ENCODE measurements at regions not wholly inside any gene's neighbourhood (a gene's known extent, or its start where the extent isn't known, plus 50 kb on each side); places are given as distances from the start of the nearest gene placed in this dataset.

DNA sequence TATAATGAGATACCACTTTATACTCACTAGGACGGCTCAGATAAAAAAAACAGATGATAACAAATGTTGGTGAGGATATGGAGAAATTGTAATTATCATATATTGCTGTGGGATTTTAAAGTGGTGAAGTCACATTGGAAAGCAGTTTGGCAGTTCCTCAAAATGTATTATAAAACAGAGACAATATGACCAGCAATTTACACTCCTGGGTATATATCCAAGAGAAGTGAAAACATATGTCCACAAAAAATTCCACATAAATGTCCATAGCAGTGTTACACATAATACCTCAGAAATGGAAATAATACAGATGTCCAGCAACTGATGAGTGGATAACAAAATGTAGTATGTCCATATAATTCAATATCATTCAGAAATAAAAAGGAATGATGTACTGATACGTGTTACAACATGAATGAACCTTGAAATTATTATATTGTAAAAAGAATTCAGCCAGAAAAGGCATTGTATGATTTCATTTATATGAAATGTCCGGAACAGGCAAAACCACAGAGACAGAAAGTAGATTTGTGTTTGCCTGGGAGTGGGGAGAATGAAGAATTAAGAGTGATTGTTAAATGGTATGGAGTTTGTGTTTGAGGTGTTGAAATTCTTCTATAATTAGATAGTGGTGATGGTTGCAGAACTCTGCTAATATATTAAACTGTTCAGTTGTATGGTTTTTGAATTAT is 220.9 kb downstream of the SLC7A11 start:
- no peak overlapping the region for H3K27ac ChIP-seq
- TF ChIP-seq, protein P1, sequence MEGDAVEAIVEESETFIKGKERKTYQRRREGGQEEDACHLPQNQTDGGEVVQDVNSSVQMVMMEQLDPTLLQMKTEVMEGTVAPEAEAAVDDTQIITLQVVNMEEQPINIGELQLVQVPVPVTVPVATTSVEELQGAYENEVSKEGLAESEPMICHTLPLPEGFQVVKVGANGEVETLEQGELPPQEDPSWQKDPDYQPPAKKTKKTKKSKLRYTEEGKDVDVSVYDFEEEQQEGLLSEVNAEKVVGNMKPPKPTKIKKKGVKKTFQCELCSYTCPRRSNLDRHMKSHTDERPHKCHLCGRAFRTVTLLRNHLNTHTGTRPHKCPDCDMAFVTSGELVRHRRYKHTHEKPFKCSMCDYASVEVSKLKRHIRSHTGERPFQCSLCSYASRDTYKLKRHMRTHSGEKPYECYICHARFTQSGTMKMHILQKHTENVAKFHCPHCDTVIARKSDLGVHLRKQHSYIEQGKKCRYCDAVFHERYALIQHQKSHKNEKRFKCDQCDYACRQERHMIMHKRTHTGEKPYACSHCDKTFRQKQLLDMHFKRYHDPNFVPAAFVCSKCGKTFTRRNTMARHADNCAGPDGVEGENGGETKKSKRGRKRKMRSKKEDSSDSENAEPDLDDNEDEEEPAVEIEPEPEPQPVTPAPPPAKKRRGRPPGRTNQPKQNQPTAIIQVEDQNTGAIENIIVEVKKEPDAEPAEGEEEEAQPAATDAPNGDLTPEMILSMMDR (conservative IDR thresholded peaks at IDR 0.05) = no peak

DNA sequence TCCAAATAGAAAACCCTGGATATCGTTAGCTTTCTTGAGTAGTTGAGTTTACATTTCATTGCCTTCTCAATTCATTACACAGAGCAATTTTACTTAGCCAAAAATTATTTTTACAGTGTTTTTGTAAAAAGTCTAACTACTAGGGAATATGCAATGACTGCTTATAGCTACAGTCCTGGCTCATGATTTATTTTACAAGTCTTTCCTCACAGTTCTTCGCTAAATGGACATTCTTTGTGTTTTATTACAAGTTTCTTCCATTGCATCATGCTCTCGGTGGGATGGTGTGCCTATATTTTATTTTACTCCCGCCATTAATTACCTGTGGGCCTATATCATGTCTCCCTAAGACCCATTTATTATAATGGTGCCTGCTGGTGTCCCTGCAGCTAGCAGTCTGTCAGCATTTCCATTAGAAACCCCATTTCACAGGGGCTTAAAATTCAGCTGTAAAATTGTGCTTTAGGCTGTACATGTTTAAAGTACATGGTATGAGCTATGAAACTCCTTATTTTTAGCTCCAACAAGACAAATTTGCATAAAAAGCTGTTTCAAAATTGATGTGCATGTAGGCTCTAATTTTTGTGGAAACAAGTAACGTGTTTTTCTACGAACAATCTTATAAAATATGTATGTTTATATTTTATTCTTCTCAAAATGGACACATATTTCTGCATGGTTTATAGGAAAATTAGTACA is 227.4 kb downstream of the SLC7A11 start:
- TF ChIP-seq, protein P1 (conservative IDR thresholded peaks at IDR 0.05) = no peak
- no peak overlapping the region for H3K27ac ChIP-seq

DNA sequence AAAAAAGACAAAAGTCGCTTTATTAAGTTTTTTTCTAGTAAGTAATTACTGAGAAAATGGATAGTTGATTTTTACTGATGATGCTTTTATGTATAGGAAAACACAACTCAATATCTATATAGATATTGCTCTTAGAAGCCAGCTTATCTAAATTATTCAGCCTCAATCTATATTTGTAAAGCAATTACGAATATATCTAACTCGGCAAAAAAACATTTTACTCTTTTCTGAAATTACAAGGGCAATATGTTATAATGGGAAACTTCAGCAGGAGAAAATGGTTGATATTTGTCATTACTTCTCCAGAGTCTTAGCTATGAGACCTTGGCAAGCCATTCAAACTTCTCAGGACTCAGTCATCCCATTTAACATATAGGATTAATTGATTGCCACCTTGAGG is 228.5 kb downstream of the SLC7A11 start:
- H3K27ac ChIP-seq = no peak overlapping the region
- TF ChIP-seq, protein P1 (conservative IDR thresholded peaks at IDR 0.05) = no peak

DNA sequence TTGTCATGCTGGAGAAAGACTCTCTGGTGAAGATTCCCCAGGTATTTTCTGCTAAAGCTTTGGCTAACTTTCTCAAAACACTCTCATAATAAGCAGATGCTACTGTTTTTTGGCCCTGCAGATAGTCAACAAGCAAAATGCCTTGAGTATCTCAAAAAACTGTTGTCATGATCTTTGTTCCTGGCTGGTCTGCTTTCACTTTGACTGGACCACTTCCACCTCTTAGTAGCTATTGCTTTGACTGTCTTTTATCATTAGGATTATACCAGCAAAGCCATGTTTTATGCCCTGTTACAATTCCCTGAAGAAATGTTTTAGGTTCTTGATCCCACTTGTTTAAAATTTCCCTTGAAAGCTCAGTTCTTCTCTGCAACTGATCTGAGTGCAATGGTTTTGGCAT is 231.5 kb downstream of the SLC7A11 start:
- TF ChIP-seq, protein P1 (conservative IDR thresholded peaks at IDR 0.05) = no peak

DNA sequence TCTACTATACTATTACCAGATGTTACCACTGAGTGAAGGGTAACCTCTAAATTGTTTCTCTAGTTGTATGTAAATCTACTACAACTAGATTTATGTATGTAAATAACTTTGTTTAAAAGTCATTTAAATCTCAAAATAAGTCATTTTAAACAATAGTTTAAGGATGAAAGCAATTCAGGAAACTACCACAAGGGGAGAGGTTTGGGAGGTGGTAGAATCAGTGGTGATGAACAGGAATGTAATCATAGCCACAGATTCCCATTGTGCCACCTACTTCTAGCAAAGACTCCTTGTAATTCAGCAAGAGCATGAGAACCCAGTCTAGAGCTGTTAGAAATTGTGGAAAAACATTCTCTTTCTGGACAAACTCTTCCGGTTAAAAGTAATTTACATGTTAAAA is 234.6 kb downstream of the SLC7A11 start:
- TF ChIP-seq, protein P1 (conservative IDR thresholded peaks at IDR 0.05) = no peak
- no peak overlapping the region for H3K27ac ChIP-seq

More for the DNA sequence above, 231.5 kb downstream of the SLC7A11 start:
- H3K27ac ChIP-seq = no peak overlapping the region

DNA sequence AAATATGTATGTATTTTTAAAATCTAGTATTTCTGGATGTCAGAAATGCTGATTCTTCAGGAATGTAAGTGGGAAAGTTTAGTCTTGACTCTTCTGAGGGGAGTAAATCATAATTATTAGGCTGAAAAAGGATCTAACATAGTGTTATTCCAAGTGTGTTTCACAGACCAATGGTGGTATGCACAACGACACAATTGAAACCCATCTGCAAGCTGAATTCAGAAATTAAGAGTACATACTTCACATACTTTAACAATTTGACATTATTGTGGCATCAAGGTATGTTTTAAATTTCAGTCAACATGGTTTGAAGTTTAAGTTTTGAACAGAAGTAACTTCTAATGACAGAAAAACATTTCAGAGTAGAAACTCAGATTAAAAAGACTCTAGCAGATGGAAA is 236.7 kb downstream of the SLC7A11 start:
- no peak overlapping the region for H3K27ac ChIP-seq
- TF ChIP-seq, protein P1 (conservative IDR thresholded peaks at IDR 0.05) = no peak

DNA sequence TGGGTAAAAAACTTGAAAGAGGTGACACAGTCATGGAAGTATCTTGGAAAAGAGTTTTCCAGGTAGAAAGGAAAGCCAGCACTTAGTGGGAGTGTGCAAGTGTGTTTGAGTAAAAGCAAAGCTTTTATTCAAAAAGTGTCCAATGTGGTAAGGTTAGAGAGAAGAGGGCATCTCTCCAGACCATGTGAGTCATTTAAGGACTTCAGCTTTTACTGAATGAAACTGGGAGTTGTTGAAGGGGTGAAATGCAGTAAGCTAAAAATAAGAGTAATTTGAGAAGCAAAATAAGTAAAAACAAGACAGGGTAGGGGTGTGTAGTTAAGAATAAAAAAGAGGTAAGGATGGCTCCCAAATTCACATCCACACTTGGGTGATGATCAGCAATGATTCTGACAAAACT is 238.9 kb downstream of the SLC7A11 start:
- no peak overlapping the region for H3K27ac ChIP-seq
- TF ChIP-seq, protein P1 (conservative IDR thresholded peaks at IDR 0.05) = no peak
